ENCODE measurements at regions not wholly inside any gene's neighbourhood (a gene's known extent, or its start where the extent isn't known, plus 50 kb on each side); places are given as distances from the start of the nearest gene placed in this dataset.
"Not testable (repeated sequence)": the region's sequence is repeated elsewhere in the genome, so short reads cannot be mapped to it uniquely, and the experiment has no call there.

DNA sequence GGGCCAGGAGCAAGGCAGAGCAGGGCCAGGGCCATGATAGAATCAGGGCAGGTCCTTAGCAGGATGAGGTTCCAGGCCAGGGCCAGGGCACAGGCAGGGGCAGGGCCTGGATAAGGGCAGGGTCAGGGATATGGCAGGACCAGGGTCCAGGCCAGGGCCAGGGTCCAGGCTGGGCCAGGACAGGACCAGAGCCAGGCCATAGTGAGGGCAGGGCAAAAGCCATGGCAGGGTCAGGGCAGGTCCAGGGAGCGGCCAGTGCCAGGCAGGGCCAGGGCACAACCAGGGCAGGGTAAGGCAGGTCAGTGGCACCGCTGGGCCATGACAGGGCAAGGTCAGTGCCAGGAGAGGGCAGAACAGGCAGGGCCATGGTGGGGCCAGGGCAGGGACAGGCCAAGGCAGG is 152.2 kb downstream of the LIPI start:
- DNase-seq: no peak
- Mint-ChIP-seq H3K27me3 (no peaks in the 10 kb centered on the region), H3K4me1 (no peaks in the 10 kb centered on the region), H3K4me3 (no peak overlapping the region), H3K27ac (no peak overlapping the region), H3K9me3 (no peaks in the 10 kb centered on the region)
- ATAC-seq: no peak

DNA sequence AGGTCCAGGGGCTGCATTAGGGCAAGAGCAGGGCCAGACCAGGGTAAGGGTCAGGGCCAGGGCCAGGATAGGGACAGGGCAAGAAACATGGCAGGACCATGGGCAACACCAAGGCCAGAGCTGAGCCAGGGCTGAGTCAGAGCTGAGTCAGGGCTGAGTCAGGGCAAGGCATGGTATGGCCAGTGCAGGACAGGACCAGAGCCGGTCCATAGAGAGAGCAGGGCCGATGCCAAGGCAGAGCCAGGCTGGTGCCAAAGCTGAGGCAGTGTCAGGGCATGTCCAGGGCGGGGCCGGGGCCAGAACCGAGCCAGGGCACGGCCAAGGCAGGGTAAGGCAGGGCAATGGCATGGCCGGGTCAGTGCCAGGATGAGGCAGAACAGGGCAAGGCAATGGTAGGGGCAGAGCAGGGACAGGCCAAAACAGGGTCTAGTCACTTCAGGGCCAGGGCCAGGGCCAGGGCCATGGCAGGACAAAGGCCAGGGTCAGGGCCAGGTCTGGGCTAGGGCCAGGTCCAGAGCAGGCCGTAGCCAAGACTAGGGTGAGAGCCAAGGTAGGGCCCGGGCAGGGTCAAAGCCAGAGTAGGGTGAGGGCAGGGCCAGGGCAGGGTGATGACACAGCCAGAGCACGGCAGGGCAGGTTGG is 152.8 kb downstream of the LIPI start:
- not testable (repeated sequence) for DNase-seq, H3K4me3 Mint-ChIP-seq, H3K4me1 Mint-ChIP-seq, H3K9me3 Mint-ChIP-seq, H3K27me3 Mint-ChIP-seq
- peak; percentile 30 for ATAC-seq
- H3K27ac Mint-ChIP-seq: peak overlapping the region in 1 of 2 donors; percentile 22

DNA sequence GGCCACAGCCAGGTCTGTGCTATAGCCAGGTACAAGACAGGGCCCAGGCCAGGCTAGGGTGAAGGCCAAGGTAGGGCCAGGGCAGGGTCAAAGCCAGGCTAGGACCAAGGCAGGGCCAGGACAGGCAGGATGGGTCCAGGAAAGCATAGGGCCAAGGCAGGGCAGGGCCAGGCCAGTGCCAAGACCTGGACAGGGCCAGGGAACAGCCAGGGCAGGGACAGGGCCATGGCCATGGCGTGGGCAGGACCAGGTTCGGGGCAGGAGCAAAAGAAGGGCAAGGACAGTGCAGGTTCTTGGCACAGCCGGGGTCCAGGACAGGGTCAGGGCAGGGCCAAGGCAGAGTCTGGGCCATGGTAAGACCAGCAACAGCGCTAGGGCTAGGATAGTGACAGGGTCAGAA is 153.4 kb downstream of the LIPI start:
- DNase-seq (no peak), ATAC-seq (no peak)
- H3K27ac Mint-ChIP-seq: peak overlapping the region in 1 of 2 donors; percentile 80
- H3K4me1 Mint-ChIP-seq: no peaks in the 10 kb centered on the region
- H3K4me3 Mint-ChIP-seq: no peak overlapping the region
- H3K27me3 Mint-ChIP-seq: no peaks in the 10 kb centered on the region
- H3K9me3 Mint-ChIP-seq: no peaks in the 10 kb centered on the region

DNA sequence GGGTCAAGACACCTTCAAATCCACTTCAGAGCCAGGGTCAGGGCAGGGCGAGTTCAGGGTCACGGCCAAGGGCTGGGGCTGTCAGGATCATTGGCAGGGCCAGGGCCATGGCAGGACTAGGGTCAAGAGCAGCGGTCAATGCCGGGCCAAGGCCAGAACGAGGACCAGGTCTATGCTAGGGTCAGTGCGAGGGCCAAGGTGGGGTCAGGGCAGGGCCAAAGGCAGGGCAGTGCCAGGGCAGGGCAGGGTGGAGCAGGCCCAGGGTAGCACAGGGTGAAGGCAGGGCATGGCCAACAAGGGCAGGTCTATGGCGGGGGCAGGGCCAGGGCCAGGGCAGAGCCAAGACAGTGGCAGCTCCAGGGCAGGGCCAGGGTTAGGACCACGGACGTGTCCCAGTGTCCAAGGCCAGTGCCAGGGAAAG is 154.0 kb downstream of the LIPI start:
- Mint-ChIP-seq H3K4me3 (no peak overlapping the region), H3K27me3 (no peaks in the 10 kb centered on the region), H3K27ac (peak overlapping the region; percentile 49 to 80), H3K4me1 (no peaks in the 10 kb centered on the region), H3K9me3 (no peaks in the 10 kb centered on the region)
- no peak for ATAC-seq
- no peak for DNase-seq

DNA sequence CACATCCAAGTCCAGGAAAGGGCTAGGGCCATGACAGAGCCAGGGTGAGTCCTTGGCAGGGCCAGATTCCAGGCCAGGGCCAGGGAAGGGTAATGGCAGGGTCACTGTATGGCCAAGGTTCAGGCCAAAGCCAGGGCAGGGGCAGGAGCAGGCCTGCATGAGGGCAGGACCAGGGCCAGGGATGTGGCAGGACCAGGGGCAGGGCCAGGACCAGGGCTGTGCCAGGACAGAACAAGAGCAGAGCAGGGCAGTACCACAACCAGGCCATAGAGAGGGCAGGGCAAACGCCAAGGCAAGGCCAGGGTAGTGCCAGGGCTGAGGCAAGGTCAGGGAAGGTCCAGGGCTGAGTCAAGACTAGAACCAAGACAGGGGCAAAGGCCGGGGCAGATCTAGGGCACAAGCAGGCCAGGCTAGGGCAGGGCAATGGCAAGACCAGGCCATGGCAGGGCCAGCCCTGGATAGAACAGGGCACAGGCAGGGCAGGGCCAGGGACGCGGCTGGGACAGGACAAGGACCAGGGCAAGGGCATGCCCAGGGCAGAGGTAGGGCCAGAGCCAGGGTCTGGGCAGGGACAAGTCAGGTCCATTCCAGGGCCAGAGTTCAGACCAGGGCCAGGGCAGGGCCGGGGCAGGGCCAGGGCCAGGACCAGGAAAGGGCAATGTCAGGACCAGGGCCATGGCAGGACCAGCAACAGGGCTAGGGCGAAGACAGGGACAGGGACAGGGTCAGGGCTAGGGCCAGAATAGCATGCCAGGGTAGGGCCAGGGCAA is 154.8 kb downstream of the LIPI start:
- not testable (repeated sequence) for H3K27me3 Mint-ChIP-seq, DNase-seq, H3K4me3 Mint-ChIP-seq, H3K9me3 Mint-ChIP-seq, H3K4me1 Mint-ChIP-seq, ATAC-seq
- peak overlapping the region in 1 of 2 donors; percentile 3 for H3K27ac Mint-ChIP-seq

DNA sequence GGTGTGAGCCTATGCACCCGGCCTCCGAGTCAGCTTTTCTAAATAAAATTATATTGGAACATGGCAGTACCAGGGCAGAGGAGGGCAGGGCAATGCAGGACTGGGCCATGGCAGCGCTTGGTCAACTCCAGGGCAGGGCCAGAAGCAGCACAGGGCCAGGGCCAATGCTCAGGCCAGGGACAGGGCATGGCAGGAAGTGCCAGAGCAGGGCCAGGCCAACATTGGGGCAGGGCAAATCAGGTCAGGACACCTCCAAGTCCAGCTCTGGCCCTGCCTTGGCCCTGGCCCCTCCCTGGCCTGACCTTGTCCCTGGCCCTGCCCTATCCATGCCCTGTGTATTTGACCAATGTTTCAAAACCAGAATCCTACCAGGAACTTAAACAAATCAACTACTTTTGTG is 156.1 kb downstream of the LIPI start:
- H3K4me3 Mint-ChIP-seq: no peak overlapping the region
- H3K9me3 Mint-ChIP-seq: no peaks in the 10 kb centered on the region
- ATAC-seq: no peak
- DNase-seq: no peak
- H3K27me3 Mint-ChIP-seq: no peaks in the 10 kb centered on the region
- peaks cover 3% of the 10 kb centered on the region for H3K4me1 Mint-ChIP-seq
- H3K27ac Mint-ChIP-seq: no peak overlapping the region

DNA sequence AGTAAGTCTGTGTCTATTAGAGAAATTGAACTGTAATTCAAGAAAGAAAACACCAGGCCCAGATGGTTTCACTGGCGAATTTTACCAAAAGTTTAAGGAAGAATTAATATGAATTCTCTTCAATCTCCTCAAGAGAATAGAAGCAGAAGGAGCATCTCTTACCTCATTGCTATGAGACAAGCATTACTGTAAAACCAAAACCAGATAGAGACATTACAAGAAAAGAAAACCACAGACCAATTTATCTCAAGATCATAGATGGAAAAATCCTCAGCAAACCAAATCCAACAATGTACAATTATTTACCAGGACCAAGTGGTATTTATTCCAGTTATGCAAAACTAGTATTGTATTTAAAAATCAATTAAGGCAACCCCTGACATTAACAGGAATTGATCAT is 160.6 kb downstream of the LIPI start:
- DNase-seq (no peak), ATAC-seq (no peak)
- Mint-ChIP-seq H3K4me3 (no peak overlapping the region), H3K27me3 (no peaks in the 10 kb centered on the region), H3K9me3 (no peaks in the 10 kb centered on the region), H3K4me1 (peaks cover 7% of the 10 kb centered on the region), H3K27ac (no peak overlapping the region)

DNA sequence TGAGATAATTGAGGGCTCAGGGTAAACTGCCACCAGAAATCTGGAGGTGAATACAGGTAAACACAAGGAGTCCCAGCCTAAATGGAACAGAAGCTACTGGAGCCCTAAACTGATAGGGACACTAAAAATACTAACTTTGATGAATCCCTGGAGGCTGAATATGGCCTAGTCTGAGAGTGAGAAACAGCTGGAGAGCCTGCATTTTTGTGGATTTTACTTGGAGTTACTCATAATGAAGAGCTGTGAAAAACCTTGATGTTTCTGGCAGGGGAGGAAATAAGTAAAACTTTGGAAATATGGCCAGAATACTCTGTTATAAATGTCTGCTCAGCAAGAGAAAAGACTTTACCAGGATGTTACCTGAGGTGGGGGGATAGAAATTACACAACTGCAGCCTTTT is 164.4 kb downstream of the LIPI start:
- DNase-seq (no peak), ATAC-seq (no peak)
- Mint-ChIP-seq H3K9me3 (no peaks in the 10 kb centered on the region), H3K4me3 (no peak overlapping the region), H3K27ac (no peak overlapping the region), H3K4me1 (peaks cover 7% of the 10 kb centered on the region), H3K27me3 (no peaks in the 10 kb centered on the region)

DNA sequence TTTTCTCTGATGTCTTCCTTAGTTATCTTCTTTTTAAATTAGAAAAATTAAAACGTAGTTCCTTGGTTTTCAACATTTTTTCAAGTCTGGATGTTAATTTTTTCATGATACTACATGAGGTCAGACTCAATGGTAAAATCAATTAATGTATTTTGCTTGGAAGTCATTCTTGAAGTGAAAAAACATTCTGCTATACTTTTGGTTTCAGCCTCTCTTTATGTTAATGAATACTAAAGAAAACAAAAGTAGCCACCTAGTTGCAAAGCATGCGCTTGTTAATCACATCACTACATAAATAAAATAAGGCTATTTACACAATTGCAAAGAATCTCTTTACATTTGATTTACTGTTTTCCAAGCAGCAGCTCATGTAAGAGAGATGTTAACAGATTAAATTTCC is 170.4 kb downstream of the LIPI start:
- no peak for DNase-seq

DNA sequence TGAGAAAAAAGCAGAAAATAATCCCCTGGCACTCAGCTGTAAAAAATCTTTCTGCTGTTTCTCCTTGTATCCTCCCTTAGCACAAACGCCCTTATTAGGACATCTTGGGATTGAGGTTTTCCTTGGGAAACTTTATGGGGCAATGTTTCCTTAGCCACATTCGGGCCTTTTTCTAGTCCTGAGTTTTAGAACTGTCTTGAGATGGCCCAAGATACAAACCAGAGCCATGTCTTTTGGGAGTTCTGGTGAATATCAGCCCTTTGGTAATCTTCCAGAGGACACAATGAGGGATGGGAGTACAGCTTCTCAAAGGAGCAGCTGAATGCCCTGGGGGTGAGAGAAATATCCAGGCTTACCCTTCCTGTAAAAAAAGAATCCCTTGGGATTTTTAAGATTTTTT is 182.1 kb downstream of the LIPI start:
- not testable (repeated sequence) for ATAC-seq, H3K27ac Mint-ChIP-seq, H3K9me3 Mint-ChIP-seq, H3K4me1 Mint-ChIP-seq, DNase-seq, H3K27me3 Mint-ChIP-seq
- H3K4me3 Mint-ChIP-seq: peak overlapping the region; percentile 55 to 96

More for the DNA sequence above, 170.4 kb downstream of the LIPI start:
- no peak overlapping the region for H3K27ac Mint-ChIP-seq
- no peak for ATAC-seq
- no peaks in the 10 kb centered on the region for H3K27me3 Mint-ChIP-seq
- H3K9me3 Mint-ChIP-seq: no peaks in the 10 kb centered on the region
- no peaks in the 10 kb centered on the region for H3K4me1 Mint-ChIP-seq
- no peak overlapping the region for H3K4me3 Mint-ChIP-seq

DNA sequence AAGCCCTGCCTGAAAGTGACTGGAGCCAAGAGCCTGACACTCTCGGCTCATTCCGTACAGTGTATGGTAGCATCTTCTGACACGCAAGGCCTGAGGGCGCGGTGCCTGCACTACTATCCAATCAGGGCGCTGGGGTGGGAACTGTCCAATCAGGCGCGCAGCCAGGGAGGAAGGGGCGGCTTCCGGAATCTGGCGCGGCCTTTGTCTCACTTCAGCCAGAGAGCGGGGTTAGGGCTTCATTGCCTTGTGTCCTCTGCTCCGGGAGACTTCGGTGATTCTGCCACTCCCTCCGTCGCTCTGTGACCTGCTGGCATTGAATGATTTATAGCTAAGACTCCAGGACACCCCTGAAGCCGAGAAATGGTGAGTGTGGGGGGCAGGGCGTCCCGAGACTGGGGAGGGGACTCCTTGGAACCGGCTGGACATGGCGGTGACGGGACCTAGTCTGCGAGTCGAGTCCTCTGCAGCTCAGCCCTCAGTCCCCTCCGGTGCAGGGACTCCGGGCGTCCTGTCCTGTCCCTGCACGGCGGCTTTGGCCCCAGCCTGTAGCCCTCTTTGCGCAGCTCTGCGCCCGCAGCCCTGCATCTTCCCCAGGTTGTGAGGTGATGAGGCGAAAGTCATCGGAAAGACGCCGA is 183.4 kb downstream of the LIPI start:
- not testable (repeated sequence) for H3K9me3 Mint-ChIP-seq, H3K27me3 Mint-ChIP-seq, H3K4me1 Mint-ChIP-seq
- ATAC-seq: peak; percentile 100
- H3K4me3 Mint-ChIP-seq: peak overlapping the region; percentile 96 to 97
- peak overlapping the region; percentile 96 to 98 for H3K27ac Mint-ChIP-seq
- DNase-seq: peak; percentile 89 to 93

DNA sequence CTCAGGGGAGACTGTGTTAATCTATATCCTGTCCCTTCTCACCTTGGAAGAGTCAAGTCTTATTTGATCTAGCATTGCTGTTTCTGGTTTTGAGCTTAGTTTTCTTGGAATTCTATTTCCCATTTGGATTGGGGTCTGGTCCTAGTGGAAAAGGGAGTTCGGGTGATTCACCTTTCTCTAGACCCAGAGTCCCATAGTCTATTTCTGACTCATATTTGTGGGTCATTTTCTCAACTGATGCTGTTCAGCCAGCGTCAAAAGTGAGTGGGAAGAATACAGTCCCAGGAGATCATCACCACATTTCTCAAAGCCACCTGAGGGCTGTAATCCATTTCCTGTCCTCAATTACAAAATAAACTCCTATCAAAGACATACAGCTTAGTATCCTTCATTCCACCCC is 190.6 kb downstream of the LIPI start:
- Mint-ChIP-seq H3K27me3 (peaks cover 10% of the 10 kb centered on the region), H3K27ac (peak overlapping the region in 1 of 2 donors; percentile 3)
- not testable (repeated sequence) for H3K9me3 Mint-ChIP-seq, H3K4me3 Mint-ChIP-seq, H3K4me1 Mint-ChIP-seq, DNase-seq, ATAC-seq

DNA sequence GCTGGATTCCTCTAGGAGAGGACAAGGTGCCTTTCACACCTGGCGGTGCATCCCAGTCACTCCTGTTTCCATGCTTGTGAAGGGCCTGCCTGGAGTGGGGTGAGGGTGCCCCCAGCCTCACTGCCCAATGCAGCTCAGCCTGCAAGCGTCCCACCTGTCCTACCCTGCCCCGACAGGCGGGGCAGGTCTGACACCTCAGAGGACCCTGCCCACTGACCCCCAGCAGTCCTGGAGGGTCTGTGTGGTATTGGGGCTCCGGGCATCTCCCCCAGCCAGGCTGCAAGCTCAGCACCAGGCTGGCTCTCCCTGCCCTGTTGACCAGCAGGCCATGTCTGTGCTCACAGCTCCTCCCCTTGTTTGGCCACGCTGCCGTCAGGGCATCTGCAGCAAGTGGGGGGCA is 194.9 kb downstream of the LIPI start:
- not testable (repeated sequence) for H3K27ac Mint-ChIP-seq, H3K4me1 Mint-ChIP-seq, DNase-seq, ATAC-seq, H3K4me3 Mint-ChIP-seq, H3K9me3 Mint-ChIP-seq
- H3K27me3 Mint-ChIP-seq: peaks cover 10% of the 10 kb centered on the region

DNA sequence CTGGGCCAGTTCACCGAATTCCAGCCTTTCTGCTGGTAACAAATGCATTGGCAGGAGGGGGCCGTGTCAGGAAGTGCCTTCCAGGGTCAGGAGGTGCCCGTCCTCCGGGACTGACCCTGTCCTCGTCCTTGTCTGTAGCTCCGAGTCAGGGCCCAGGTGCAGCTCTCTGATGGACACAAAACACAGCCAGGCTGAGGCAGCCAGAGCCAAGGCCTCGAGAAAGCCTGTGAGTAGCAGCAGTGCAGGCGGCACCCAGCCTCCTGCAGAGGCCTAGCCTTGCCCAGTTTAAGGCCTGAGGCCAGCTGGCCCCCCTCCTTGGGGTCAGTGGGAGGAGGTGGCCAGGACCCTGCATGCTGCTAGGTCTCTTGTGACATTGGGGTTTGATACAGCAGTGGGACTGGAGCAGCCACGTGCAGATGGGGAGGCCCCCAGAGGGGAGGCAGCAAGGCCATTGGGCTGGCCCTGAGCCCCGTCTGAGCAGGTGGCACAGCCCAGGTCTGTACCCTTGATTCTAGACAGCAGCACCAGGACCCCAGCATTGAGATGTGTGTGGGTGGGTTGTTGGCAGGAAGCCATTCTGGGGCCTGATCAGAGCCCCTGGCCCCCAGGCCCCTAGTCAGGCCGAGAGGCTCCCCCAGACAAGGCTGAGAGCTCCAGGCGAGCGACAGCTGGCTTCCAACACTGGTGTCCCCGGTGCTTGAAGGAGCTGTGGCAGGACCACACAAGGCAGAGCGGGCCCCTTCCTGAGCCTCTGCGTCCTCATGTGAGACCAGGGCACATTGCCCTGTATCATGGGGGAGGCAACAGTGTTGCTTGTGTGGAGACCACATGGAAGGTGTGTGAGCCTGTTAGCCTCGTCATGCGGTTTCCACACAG is 196.9 kb downstream of the LIPI start:
- H3K4me1 Mint-ChIP-seq, H3K9me3 Mint-ChIP-seq, H3K4me3 Mint-ChIP-seq, H3K27me3 Mint-ChIP-seq, DNase-seq, ATAC-seq: not testable (repeated sequence)
- peak overlapping the region in 1 of 2 donors; percentile 74 for H3K27ac Mint-ChIP-seq

DNA sequence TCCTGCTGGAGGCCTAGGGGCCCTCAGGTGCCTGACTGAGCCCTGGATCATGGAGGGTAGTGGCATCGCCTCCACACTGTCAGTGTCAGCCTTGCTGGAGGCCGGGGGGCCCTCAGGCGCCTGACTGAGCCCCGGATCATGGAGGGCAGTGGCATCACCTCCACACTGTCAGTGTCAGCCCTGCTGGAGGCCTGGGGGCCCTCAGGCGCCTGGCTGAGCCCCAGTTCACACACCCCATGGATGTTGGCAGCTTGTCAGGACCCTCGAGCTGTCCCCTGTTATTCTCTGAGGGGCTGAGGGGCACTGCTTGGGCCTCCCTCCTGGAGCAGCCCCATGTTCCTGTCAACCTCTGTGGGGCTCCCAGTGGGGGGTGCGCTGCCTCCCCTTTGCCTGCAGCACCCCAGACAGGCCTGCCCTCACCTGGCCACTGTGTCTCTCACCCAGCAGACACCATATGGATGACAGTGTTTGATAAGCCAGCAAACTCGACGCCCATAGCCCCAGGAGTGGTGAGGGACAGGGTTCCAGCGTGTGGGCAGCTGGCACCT is 197.6 kb downstream of the LIPI start:
- ATAC-seq: no peak
- DNase-seq: no peak
- no peaks in the 10 kb centered on the region for H3K27me3 Mint-ChIP-seq
- no peak overlapping the region for H3K4me3 Mint-ChIP-seq
- H3K27ac Mint-ChIP-seq: peak overlapping the region in 1 of 2 donors; percentile 74
- no peaks in the 10 kb centered on the region for H3K4me1 Mint-ChIP-seq
- no peaks in the 10 kb centered on the region for H3K9me3 Mint-ChIP-seq

Measured in stimulated activated naive CD8-positive, alpha-beta T cell treated with anti-CD3 and anti-CD28 coated beads, Interleukin-15, amount 100 ng/mL, for 72 hours (primary cell).